OCI-LY1 (cell line): ENCODE measurements at regions not wholly inside any gene's neighbourhood (a gene's known extent, or its start where the extent isn't known, plus 50 kb on each side); places are given as distances from the start of the nearest gene placed in this dataset.

ENCODE experiments used
- CTCF ChIP-seq: fragments of 200-600 bp; sonication (generic), shearing (Covaris generic); IDR thresholded peaks from 2 replicates; pipeline ENCODE4 v1.5.1; 2017; ENCODE audit warnings: mild to moderate bottlenecking, antibody characterized with exemption, low read length, moderate library complexity, mixed read lengths
- EZH2 ChIP-seq: fragments of 200-600 bp; sonication (generic), shearing (Covaris generic); IDR thresholded peaks from 2 replicates; pipeline ENCODE4 v1.8.0; 2017; ENCODE audit warnings: borderline replicate concordance, mixed run types, mild to moderate bottlenecking, antibody characterized with exemption, low read length, moderate library complexity, mixed read lengths

- TF ChIP-seq CTCF (no peak), EZH2 (no peak)
Observed at GRCh38 chr3:110521019-110521418, 550.6 kb upstream of the NECTIN3 start.
